Panc1 (cell line): ENCODE measurements at regions not wholly inside any gene's neighbourhood (a gene's known extent, or its start where the extent isn't known, plus 50 kb on each side); places are given as distances from the start of the nearest gene placed in this dataset.

Experiments
- ATAC-seq: fragments of 200-7000 bp; cut with Tn5 transposase; 2 replicates; pipeline ENCODE4 v1.9.1; 2020; ENCODE audit warnings: mild to moderate bottlenecking, moderate library complexity
- BruUV-seq: library from RNA; stranded (reverse); fragments of 400-500 nt; replicated peaks from 2 replicates; lab custom pipeline; 2021; lab: Mats Ljungman, UMichigan
- CTCF ChIA-PET: fragments of 300-600 bp; sonication (Branson Sonifier 250); formaldehyde crosslinking; loops from one replicate; lab custom pipeline; 2022; ENCODE audit warnings: antibody characterized with exemption; lab: Charles Lee
- POLR2A ChIA-PET: fragments of 300-600 bp; sonication (Branson Sonifier 250); formaldehyde crosslinking; loops from one replicate; lab custom pipeline; 2022; ENCODE audit warnings: antibody characterized with exemption; lab: Charles Lee
- DNase-seq: peaks from one replicate; pipeline ENCODE4 v3.0.0-alpha.2; 2010; ENCODE audit warnings: low read depth, low spot score
- H3K27ac ChIP-seq: 2 replicates; pipeline ENCODE4 v1.5.1; 2011; ENCODE audit warnings: mild to moderate bottlenecking, low read length, inconsistent platforms
- H3K27me3 ChIP-seq: fragments of 200-500 bp; sonication (Bioruptor generic); 2 replicates; pipeline ENCODE4 v1.6.0; 2014; ENCODE audit warnings: low read length, inconsistent platforms; ENCODE audit not compliant: control insufficient read depth, insufficient read depth
- H3K36me3 ChIP-seq: fragments of 200-500 bp; sonication (Bioruptor generic); 2 replicates; pipeline ENCODE4 v1.5.1; 2014; ENCODE audit warnings: inconsistent platforms, mild to moderate bottlenecking, low read length, moderate library complexity; ENCODE audit not compliant: control insufficient read depth, insufficient read depth
- H3K4me1 ChIP-seq: 2 replicates; pipeline ENCODE4 v1.5.1; 2011; ENCODE audit warnings: inconsistent platforms, mild to moderate bottlenecking, low read length, moderate library complexity; ENCODE audit not compliant: control insufficient read depth, insufficient read depth
- H3K4me3 ChIP-seq, 2 experiments: 2 replicates each; pipeline ENCODE4 v1.5.1; 2011 to 2012; ENCODE audit warnings: low read depth in 2 of 2, low read length in 2 of 2, mild to moderate bottlenecking in 2 of 2, inconsistent platforms in 1 of 2, moderate library complexity in 1 of 2
- H3K9me3 ChIP-seq: fragments of 200-500 bp; sonication (Bioruptor generic); 2 replicates; pipeline ENCODE4 v1.5.1; 2014; ENCODE audit warnings: low read depth, mild to moderate bottlenecking, inconsistent platforms, low read length, moderate library complexity; ENCODE audit not compliant: control insufficient read depth, insufficient read depth
- POLR2AphosphoS5 ChIP-seq: IDR thresholded peaks from 2 replicates; pipeline ENCODE4 v1.6.1; 2012; ENCODE audit warnings: mild to moderate bottlenecking, low read depth, low read length, moderate library complexity
- SIN3A ChIP-seq: IDR thresholded peaks from 2 replicates; pipeline ENCODE4 v1.6.1; 2012; ENCODE audit warnings: low read depth, mild to moderate bottlenecking, low read length, moderate library complexity, borderline replicate concordance; ENCODE audit not compliant: insufficient read depth
- TCF7L2 ChIP-seq: IDR thresholded peaks from 2 replicates; pipeline ENCODE4 v1.6.1; 2011; ENCODE audit warnings: mild to moderate bottlenecking, low read depth, low read length, inconsistent platforms
- in situ Hi-C: cut with HindIII; loops from 2 replicates; pipeline ENCODE4 v1.10.0; 2016; ENCODE audit warnings: low sequenced_read_pairs, low pct_unique_long_range_greater_than_20kb
- intact Hi-C: fragments of 100-400 bp; cut with micrococcal nuclease; formaldehyde crosslinking; loops from one replicate; pipeline ENCODE4 v1.10.0; 2022; ENCODE audit not compliant: unreplicated experiment
- TF ChIP-seq, protein P1 (sequence below), 2 experiments: IDR thresholded peaks; 2 replicates each; pipeline ENCODE4 v1.6.1; 2011 to 2012; ENCODE audit warnings: low read depth in 2 of 2, control low read depth in 1 of 2, low read length in 1 of 2, mild to moderate bottlenecking in 1 of 2, moderate library complexity in 1 of 2; ENCODE audit not compliant: insufficient read depth in 1 of 2
- TF ChIP-seq, protein P2 (sequence below): fragments of 450-650 bp; IDR thresholded peaks from 2 replicates; pipeline ENCODE4 v1.5.1; 2017; ENCODE audit warnings: mild to moderate bottlenecking

DNA sequence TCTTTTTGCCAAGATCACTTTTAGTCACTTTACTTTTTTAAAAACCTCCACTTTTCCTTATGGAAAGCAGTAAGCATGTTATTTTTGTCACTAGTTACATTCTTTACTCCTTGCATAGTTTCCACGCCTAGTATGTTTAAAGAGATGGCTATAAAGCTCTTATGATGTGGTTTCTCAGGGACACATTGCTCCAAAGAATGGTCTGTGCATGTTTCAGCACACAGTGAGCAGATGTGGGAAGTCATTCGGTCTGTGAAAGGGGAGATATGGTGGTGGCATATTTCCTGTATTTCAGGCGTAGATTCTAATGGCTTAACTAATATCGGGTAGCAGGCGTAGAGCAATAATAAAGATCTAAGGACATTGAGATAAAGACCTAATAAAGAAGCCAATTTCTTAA lies 180.7 kb downstream of the SLITRK6 start:
- intact Hi-C loops (no loop called here), in situ Hi-C loops (no loop called here)
- TF ChIP-seq, protein P1, sequence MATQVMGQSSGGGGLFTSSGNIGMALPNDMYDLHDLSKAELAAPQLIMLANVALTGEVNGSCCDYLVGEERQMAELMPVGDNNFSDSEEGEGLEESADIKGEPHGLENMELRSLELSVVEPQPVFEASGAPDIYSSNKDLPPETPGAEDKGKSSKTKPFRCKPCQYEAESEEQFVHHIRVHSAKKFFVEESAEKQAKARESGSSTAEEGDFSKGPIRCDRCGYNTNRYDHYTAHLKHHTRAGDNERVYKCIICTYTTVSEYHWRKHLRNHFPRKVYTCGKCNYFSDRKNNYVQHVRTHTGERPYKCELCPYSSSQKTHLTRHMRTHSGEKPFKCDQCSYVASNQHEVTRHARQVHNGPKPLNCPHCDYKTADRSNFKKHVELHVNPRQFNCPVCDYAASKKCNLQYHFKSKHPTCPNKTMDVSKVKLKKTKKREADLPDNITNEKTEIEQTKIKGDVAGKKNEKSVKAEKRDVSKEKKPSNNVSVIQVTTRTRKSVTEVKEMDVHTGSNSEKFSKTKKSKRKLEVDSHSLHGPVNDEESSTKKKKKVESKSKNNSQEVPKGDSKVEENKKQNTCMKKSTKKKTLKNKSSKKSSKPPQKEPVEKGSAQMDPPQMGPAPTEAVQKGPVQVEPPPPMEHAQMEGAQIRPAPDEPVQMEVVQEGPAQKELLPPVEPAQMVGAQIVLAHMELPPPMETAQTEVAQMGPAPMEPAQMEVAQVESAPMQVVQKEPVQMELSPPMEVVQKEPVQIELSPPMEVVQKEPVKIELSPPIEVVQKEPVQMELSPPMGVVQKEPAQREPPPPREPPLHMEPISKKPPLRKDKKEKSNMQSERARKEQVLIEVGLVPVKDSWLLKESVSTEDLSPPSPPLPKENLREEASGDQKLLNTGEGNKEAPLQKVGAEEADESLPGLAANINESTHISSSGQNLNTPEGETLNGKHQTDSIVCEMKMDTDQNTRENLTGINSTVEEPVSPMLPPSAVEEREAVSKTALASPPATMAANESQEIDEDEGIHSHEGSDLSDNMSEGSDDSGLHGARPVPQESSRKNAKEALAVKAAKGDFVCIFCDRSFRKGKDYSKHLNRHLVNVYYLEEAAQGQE (IDR thresholded peaks at IDR 0.05; ENCODE audit: insufficient read depth in 1 of 2, low read depth in 2 of 2, low read length in 1 of 2): no peak
- no peak for TF ChIP-seq SIN3A
- TF ChIP-seq POLR2AphosphoS5: no peak
- TF ChIP-seq, protein P2, sequence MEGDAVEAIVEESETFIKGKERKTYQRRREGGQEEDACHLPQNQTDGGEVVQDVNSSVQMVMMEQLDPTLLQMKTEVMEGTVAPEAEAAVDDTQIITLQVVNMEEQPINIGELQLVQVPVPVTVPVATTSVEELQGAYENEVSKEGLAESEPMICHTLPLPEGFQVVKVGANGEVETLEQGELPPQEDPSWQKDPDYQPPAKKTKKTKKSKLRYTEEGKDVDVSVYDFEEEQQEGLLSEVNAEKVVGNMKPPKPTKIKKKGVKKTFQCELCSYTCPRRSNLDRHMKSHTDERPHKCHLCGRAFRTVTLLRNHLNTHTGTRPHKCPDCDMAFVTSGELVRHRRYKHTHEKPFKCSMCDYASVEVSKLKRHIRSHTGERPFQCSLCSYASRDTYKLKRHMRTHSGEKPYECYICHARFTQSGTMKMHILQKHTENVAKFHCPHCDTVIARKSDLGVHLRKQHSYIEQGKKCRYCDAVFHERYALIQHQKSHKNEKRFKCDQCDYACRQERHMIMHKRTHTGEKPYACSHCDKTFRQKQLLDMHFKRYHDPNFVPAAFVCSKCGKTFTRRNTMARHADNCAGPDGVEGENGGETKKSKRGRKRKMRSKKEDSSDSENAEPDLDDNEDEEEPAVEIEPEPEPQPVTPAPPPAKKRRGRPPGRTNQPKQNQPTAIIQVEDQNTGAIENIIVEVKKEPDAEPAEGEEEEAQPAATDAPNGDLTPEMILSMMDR: no peak
- TF ChIP-seq TCF7L2: no peak
- CTCF ChIA-PET: no interaction called here
- Histone ChIP-seq H3K4me3 (no peak overlapping the region), H3K27me3 (no peaks in the 10 kb centered on the region), H3K36me3 (no peaks in the 10 kb centered on the region), H3K27ac (no peak overlapping the region), H3K9me3 (no peaks in the 10 kb centered on the region), H3K4me1 (no peaks in the 10 kb centered on the region)
- POLR2A ChIA-PET: no interaction called here
- BruUV-seq: no TSS peak
- DNase-seq (no peak), ATAC-seq (no peak)

DNA sequence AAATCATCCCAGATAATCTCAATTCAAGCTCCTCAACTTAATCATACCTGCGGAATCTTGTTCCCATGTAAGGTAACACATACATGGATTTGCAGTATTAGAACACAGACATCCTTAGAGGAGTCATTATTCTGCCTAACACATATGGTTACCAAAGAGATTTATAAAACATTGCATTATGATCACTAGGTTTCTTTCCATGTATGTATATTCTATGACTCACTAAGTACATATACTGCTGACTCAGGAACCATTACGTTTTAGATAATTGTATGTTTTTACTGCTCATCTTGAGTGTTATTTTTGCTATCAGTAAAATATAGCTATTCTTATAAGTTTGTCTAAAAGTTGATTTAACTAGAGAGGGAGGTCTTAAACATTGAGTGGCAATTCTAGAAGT lies 182.9 kb downstream of the SLITRK6 start:
- no peak overlapping the region for H3K27ac ChIP-seq
- no peak overlapping the region for H3K4me3 ChIP-seq
- H3K9me3 ChIP-seq: no peaks in the 10 kb centered on the region
- DNase-seq (no peak), ATAC-seq (no peak)
- no TSS peak for BruUV-seq
- ChIA-PET POLR2A (no interaction called here), CTCF (no interaction called here)
- no peaks in the 10 kb centered on the region for H3K36me3 ChIP-seq
- in situ Hi-C loops: no loop called here
- no peaks in the 10 kb centered on the region for H3K27me3 ChIP-seq
- intact Hi-C loops: no loop called here
- TF ChIP-seq TCF7L2: no peak
- TF ChIP-seq, protein P2: no peak
- no peak for TF ChIP-seq SIN3A
- TF ChIP-seq POLR2AphosphoS5: no peak
- TF ChIP-seq, protein P1 (IDR thresholded peaks at IDR 0.05; ENCODE audit: insufficient read depth in 1 of 2, low read depth in 2 of 2, low read length in 1 of 2): no peak
- no peaks in the 10 kb centered on the region for H3K4me1 ChIP-seq
